Nephron progenitor cell (in vitro differentiated cells): ENCODE measurements at regions not wholly inside any gene's neighbourhood (a gene's known extent, or its start where the extent isn't known, plus 50 kb on each side); places are given as distances from the start of the nearest gene placed in this dataset.
"Not testable (repeated sequence)": the region's sequence is repeated elsewhere in the genome, so short reads cannot be mapped to it uniquely, and the experiment has no call there.

ENCODE experiments used
- DNase-seq: peaks from one replicate; pipeline ENCODE4 v3.0.0; 2021
- H3K27ac Mint-ChIP-seq: 2 replicates; pipeline ENCODE4 v1.8.0; 2021; ENCODE audit warnings: mild to moderate bottlenecking, moderate library complexity, mixed read lengths
- H3K27me3 Mint-ChIP-seq: 2 replicates; pipeline ENCODE4 v1.8.0; 2021; ENCODE audit warnings: mild to moderate bottlenecking, low read depth, mixed read lengths; ENCODE audit not compliant: poor library complexity
- H3K36me3 Mint-ChIP-seq: 2 replicates; pipeline ENCODE4 v1.8.0; 2021; ENCODE audit warnings: low read depth, mixed read lengths
- H3K4me1 Mint-ChIP-seq: 2 replicates; pipeline ENCODE4 v1.8.0; 2021; ENCODE audit warnings: mixed read lengths
- H3K4me3 Mint-ChIP-seq: 2 replicates; pipeline ENCODE4 v1.8.0; 2021; ENCODE audit warnings: mild to moderate bottlenecking, moderate library complexity, mixed read lengths
- H3K9me3 Mint-ChIP-seq: 2 replicates; pipeline ENCODE4 v1.8.0; 2021; ENCODE audit warnings: mild to moderate bottlenecking, moderate library complexity, mixed read lengths
- TF ChIP-seq, protein P1 (sequence below): fragments of 200-600 bp; sonication (generic); IDR thresholded peaks from 2 replicates; pipeline ENCODE4 v1.5.0; 2021; ENCODE audit warnings: antibody characterized with exemption

DNA sequence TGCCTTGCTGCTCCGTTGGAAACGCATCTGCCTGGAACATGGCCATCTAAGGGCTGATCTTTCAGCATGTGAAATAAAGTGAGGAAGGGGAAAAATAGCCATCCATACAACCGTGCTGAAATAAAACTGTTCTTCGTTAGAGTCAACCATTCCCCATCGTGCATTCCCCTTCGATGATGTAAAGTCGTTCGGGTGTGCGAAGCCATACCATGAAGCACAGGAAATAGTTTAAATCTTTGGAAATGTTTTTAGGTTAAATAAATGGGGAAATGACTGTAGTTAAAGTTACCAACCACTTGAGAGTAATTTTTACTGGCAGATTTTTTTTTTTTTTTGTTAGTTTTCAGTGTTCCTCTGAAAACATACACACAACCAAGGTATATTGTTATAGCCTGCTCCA lies 302.5 kb downstream of the SH3GL2 start:
- H3K27ac Mint-ChIP-seq = no peak overlapping the region
- H3K9me3 Mint-ChIP-seq = no peaks in the 10 kb centered on the region
- no peak overlapping the region for H3K4me3 Mint-ChIP-seq
- H3K36me3 Mint-ChIP-seq = no peaks in the 10 kb centered on the region
- no peak for DNase-seq
- TF ChIP-seq, protein P1, sequence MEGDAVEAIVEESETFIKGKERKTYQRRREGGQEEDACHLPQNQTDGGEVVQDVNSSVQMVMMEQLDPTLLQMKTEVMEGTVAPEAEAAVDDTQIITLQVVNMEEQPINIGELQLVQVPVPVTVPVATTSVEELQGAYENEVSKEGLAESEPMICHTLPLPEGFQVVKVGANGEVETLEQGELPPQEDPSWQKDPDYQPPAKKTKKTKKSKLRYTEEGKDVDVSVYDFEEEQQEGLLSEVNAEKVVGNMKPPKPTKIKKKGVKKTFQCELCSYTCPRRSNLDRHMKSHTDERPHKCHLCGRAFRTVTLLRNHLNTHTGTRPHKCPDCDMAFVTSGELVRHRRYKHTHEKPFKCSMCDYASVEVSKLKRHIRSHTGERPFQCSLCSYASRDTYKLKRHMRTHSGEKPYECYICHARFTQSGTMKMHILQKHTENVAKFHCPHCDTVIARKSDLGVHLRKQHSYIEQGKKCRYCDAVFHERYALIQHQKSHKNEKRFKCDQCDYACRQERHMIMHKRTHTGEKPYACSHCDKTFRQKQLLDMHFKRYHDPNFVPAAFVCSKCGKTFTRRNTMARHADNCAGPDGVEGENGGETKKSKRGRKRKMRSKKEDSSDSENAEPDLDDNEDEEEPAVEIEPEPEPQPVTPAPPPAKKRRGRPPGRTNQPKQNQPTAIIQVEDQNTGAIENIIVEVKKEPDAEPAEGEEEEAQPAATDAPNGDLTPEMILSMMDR = no peak
- H3K4me1 Mint-ChIP-seq = no peaks in the 10 kb centered on the region
- H3K27me3 Mint-ChIP-seq = peaks cover 8% of the 10 kb centered on the region

DNA sequence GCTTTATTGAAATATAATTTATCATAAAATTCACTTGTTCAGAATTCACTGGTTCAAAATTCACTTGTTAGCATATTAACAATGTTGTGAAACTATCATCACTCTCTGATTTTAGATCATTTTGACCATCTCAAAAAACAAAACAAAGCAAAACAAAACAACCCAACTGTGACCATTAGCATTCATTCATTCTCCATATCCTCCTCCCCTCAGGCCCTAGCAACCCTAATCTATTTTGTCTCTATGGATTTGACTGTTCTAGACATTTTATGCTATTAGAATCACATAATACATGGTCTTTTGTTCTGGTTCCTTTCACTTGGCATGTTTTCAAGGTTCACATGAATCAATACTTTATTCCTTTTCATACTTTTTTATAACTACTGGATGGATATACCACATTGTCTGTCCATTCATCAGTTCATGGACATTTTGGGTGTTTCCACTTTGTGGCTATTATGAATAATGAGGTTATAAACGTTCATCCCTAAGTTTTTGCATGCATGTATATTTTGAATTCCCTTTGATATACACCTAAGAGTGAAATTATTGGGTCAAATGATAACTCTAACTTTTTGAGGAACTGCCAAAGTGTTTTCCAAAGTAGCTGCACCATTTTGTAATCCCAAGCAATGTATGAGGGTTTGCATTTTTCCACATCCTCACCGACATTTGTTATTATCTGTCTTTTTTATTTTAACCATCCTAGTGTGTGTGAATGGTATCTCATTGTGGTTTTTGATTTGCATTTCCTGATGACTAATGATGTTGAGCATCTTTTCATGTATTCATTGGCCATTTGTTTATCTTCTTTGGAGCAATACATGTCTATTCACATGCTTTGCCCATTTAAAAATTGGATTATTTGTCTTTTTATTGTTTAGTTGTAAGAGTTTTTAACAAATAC lies 304.1 kb downstream of the SH3GL2 start:
- peaks cover 8% of the 10 kb centered on the region for H3K27me3 Mint-ChIP-seq

DNA sequence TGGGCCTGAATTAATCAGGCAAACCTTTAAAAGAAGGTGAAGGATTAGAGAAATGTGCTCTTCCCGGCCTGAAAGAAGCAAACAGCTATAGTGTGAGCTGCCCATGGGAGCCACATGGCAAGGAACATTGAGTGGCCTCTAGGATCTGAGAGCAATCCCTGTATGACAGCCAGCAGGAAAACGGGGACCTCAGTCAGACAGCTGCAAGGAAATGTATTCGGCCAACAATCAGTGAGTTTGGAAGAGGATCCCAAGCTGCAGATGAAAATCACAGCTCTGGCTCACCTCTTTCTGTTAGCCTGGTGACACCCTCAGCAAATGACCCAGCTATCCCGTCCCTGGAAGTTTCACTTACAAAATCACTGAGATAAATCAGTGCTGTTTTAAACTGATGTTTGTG lies 309.2 kb downstream of the SH3GL2 start:
- H3K9me3 Mint-ChIP-seq = no peaks in the 10 kb centered on the region
- TF ChIP-seq, protein P1 = no peak
- DNase-seq = no peak
- no peaks in the 10 kb centered on the region for H3K36me3 Mint-ChIP-seq
- H3K27ac Mint-ChIP-seq = no peak overlapping the region
- H3K4me3 Mint-ChIP-seq = no peak overlapping the region
- H3K27me3 Mint-ChIP-seq = peaks cover 9% of the 10 kb centered on the region
- H3K4me1 Mint-ChIP-seq = no peaks in the 10 kb centered on the region

More for the DNA sequence above, 304.1 kb downstream of the SH3GL2 start:
- H3K27ac Mint-ChIP-seq = no peak overlapping the region
- no peak for DNase-seq
- no peaks in the 10 kb centered on the region for H3K4me1 Mint-ChIP-seq
- no peak overlapping the region for H3K4me3 Mint-ChIP-seq
- H3K9me3 Mint-ChIP-seq = no peaks in the 10 kb centered on the region
- TF ChIP-seq, protein P1 = no peak
- no peaks in the 10 kb centered on the region for H3K36me3 Mint-ChIP-seq

DNA sequence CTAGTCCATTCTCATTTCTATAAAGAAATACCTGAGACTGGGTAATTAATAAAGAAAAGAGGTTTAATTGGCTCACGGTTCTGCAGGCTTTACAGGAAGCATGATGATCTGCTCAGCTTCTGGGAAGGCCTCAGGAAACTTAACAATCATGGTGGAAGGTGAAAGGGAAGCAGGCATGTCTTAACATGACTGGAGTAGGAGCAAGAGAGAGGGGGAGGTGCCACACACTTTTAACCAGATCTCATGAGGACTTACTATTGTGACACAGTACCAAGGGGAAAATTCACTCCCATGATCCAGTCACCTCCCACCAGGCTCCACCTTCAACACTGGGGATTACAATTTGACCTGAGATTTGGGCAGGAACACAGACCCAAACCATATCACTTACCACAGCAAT lies 310.1 kb downstream of the SH3GL2 start:
- not testable (repeated sequence) for H3K4me3 Mint-ChIP-seq, H3K27me3 Mint-ChIP-seq, H3K9me3 Mint-ChIP-seq, H3K4me1 Mint-ChIP-seq, H3K36me3 Mint-ChIP-seq, DNase-seq, H3K27ac Mint-ChIP-seq

DNA sequence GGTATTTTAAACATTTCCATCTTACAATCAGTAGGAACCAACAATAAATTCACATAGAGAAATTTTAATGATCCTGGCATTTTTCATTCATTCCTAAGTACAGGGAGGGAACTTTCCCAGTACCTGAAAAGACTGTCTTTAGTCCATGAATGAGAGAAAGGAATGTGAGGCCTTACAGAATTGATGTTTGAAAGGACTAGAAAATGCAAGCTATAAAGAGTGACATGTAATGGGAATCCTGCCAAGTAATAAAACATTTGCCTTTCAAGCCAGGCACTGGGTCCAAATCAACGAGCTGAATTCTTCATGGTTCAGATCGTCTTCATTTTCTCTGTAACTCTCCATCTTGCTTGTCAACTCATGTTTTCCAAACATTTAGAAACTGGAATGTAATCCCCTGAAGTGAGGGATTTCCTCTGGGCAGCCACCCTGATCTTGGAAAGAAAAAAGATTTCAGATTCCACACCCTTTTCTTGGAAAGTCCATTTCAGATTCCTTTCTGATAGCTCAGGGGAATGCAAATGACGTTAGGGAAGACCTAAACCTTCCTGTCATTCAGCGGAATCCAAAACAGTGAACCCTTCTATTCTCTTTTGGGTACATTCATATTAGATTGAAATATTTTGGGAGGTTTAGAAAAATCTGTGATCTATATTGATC lies 315.8 kb downstream of the SH3GL2 start:
- TF ChIP-seq, protein P1 = no peak
- H3K27me3 Mint-ChIP-seq = peaks cover 17% of the 10 kb centered on the region
- H3K9me3 Mint-ChIP-seq = no peaks in the 10 kb centered on the region
- no peaks in the 10 kb centered on the region for H3K36me3 Mint-ChIP-seq
- no peak overlapping the region for H3K27ac Mint-ChIP-seq
- H3K4me1 Mint-ChIP-seq = peaks cover 11% of the 10 kb centered on the region
- no peak overlapping the region for H3K4me3 Mint-ChIP-seq
- no peak for DNase-seq

DNA sequence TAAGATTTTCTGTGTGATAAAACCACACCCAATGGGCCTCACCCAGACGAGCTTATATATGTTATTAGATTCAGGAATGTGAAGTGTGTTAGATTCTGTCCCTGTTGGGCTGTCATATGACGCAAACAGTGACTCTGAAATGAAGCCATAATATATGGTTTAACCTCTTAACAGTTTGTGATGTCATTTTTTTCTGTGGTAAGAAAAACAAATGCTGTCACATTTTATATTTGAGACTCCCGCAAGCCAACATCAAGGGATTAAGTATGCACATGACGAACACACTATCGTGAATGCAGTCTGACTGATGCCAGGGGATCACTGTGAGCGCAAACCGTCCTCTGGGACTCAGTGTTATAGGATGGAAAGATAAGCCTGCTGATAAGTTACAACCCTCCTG lies 321.7 kb downstream of the SH3GL2 start:
- H3K4me3 Mint-ChIP-seq = no peak overlapping the region
- H3K4me1 Mint-ChIP-seq = peaks cover 6% of the 10 kb centered on the region
- no peak overlapping the region for H3K27ac Mint-ChIP-seq
- TF ChIP-seq, protein P1 = no peak
- peaks cover 53% of the 10 kb centered on the region for H3K27me3 Mint-ChIP-seq
- no peak for DNase-seq
- H3K9me3 Mint-ChIP-seq = no peaks in the 10 kb centered on the region
- no peaks in the 10 kb centered on the region for H3K36me3 Mint-ChIP-seq
